GM19025 (cell line): ENCODE measurements at regions not wholly inside any gene's neighbourhood (a gene's known extent, or its start where the extent isn't known, plus 50 kb on each side); places are given as distances from the start of the nearest gene placed in this dataset.
"Not testable (repeated sequence)": the region's sequence is repeated elsewhere in the genome, so short reads cannot be mapped to it uniquely, and the experiment has no call there.

Source experiments
- ATAC-seq: cut with Tn5 transposase; IDR thresholded peaks from one replicate; pipeline ENCODE4 v1.9.1; 2021; ENCODE audit warnings: mild to moderate bottlenecking, low read depth, moderate library complexity; ENCODE audit not compliant: unreplicated experiment

DNA sequence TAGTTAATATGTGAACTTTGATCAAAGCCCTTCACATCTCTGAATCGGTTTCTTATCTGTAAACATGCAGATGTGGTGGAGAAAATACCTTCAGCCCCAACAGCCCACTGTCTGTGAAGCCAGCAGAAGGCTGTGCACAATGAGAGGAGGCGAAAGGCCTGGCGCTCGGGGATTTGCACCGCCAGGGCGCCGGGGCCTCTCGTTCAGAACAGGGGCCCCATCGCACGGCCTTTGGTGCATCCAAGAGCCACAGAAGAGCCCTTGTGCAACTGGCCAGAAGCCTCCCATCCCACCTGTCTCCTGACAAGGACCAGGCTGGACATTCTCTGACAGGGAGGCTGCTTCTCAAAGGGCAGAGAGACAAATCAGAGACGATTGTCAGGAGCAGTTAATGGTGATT, 407.2 kb upstream of the MYT1L start:
- no peak for ATAC-seq

DNA sequence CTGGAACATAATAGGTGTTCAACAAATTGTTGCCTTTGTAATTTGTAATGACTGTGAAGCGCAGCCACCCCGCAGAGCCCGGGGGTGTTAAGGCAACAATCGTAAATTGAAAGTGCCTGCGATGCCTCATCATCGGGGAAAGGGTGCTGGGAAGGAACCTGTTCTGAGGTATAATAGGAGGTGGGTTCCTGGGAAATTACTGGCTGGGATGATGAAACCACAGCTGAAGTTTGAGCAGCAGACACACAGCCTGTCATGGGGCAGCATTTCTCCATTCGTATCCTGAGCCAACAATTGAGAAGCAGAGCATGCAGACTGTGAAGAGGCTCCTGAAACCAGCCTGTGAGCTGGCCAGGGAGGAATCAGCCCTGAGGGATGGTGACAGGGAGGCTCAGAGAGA, 404.0 kb upstream of the MYT1L start:
- no peak for ATAC-seq

DNA sequence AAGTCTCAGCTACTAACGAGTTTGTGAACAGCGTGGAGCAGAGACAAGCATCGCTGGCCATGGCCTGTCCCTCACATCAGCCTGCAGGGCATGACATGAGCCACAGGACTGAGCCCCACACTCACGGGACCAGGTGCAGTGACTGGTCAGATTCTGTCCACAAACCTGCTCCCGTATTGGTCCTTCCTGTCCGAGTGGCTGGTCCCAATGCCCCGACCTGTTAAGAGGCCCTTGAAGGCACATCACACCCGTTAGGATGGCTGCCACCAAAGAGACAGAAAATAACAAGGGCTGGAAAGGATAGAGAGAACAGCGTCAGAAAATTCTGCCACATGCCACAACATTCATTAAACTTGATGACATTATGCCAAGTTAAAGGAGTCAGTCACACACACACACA, 403.2 kb upstream of the MYT1L start:
- no peak for ATAC-seq

DNA sequence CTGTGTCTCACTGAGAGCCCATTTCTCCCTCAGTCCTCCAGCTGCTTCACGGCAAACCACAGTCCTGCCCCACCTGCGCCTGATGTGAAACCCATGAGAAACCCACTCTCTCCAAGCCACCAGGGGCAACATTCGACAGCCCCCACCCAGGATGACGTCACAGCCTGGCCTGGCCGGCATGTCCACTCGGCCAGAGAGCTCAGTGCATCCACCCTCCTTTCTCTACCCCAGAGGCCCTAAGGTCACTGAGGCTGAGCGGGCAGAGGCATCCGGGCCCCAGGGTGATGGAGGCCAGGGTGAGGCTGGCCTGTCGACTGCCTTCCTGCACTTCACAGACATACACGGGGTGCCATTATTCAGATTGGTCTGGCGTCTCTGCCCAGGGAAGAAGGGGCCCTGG, 402.7 kb upstream of the MYT1L start:
- no peak for ATAC-seq

DNA sequence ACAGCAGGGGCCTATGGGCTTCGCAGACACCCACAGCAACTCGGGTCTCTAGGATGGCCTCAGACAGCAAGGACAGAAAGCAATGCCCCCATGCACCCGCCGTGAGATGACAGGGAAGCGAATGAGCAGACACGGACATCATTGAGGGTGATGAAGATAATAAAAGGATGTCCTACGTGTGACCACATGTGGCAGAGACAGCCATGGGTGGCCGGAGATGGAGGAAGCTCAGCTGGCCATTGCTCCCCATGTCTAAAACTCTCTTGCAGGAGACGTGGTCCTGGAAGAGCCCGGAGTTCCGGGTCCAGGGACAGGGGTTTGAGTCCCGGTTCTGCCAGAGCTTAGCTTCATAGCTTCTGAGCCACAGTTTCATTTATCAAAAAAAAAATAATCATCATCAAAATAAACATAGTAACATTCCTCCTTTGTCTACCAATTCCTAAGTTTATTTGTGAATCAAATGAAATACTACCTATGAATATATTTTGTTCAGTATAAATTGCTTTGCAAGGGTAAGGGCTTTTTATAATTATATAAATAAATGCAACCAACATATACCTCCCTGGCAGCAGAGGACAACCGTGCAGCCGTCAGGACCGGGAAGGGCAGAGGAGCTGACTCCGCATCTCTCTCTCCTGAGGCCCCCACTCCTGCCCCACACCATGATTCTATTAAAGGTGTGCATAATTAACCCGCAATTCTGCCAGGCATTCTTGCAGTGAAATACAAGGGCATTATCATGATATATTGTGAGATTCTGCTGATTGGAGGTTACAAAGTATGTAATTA, 401.4 kb upstream of the MYT1L start:
- ATAC-seq, result no peak

DNA sequence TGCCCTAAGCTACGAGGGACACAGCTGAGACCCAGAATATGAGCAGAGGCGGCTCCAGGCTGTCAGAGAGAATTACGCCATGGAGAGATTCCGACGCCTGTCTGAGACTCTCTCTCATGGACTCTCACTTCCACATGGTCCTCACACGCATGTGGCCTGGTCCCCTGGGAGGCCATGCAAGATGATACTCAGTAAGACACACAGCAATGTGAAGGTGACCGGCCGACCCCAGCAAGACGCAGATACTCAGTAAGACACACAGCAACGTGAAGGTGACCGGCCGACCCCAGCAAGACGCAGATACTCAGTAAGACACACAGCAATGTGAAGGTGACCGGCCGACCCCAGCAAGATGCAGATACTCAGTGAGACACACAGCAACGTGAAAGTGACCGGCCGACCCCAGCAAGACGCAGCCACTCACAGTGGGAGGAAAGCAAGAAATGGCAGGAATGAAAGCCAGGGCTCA, 400.8 kb upstream of the MYT1L start:
- ATAC-seq, result no peak

DNA sequence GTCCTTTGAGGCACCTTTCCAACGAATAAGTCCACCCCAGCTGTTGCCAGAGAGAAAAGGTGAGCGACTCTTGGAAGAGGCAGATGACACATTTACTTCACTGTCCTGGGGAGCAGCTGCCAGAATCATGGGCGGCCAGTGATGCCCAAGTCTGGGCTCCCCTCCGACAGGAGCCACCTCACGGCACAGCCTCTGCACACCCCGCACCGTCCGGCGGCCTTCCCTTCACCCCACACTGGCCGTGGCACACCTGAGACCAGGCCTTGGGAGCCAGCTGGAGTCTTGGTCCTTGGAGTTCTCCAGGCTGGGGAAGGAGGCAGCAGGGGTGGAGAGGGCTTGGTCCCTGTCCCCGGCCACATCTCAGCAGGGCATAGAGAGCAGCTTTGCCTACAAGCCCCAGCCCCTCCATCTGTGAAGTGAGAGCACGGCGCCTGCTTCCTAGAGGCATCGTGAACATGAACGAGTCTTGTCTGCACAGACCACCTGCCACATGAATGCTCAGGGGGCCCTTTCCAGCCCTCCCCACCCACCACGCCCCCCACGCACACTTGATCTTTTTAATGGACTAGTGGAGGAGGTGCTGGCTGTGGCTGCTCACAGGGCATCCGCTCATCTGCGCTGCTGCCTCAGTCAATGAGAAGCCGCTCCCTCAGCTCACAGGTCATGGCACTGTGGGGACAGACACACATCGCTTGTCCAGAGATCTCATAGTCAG, 400.2 kb upstream of the MYT1L start:
- ATAC-seq, result no peak

DNA sequence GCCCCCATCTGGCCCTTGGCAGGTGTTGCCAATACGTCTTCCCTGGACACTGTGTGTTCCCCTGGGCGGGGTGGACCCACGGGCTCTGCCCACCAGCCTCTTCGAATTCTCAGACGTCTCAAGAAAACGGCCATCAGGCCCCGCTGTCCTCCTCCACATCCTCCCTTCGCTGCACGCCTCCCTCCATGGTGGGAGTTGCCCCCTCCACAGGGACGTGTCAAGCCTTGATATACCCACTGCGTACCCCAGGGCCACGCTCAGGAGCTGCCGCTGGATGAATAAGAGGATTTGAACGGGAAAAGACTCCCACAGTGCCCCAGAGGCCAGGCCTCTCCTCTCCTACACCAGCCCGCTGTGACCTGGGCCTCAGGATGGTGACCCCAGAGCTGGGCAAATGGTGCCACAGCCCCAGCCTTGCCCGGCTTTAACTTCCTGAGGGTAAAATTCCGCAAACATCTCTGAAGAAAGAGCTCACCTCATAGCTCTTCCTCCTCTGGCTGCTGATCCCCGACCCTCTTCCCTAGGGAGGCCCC, 399.3 kb upstream of the MYT1L start:
- no peak for ATAC-seq

DNA sequence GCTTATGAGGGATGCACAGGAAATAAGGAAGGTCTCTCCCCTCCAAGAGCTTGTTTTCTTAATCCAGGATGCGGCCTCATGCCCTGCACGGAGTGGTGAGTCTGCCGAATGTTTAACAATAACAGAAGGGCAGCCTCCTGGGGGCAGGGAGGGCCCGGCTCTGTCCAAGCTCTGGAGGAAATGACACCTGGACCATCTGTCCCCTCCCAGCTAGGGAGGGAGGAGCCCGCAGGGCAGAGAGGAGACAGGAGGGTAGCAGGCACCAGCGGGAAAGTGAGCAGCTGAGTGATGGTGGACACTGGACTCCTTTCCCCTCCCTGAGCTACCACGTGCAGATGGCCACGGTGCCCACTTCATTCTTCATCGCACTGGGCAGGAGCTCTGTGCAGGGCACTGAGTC, 398.2 kb upstream of the MYT1L start:
- ATAC-seq, result no peak

DNA sequence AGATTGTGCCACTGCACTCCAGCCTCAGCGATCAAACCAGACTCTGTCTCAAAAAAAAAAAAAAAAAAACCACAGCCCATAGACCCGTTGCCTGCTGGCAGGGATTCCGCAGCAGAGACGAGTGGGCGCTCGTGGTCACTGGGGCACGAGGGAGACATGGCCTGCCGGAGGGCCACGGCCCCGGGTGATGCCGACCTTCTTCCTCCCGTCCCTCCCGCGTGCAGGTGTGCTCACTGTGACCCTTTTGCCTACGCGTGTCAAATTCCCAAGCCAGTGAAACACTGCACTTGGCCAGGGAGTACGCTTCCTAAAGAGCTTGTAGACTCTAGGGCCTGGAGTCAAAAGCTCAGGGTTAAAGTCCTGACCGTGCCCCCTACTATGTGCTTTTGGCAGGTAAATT, 397.6 kb upstream of the MYT1L start:
- no peak for ATAC-seq

DNA sequence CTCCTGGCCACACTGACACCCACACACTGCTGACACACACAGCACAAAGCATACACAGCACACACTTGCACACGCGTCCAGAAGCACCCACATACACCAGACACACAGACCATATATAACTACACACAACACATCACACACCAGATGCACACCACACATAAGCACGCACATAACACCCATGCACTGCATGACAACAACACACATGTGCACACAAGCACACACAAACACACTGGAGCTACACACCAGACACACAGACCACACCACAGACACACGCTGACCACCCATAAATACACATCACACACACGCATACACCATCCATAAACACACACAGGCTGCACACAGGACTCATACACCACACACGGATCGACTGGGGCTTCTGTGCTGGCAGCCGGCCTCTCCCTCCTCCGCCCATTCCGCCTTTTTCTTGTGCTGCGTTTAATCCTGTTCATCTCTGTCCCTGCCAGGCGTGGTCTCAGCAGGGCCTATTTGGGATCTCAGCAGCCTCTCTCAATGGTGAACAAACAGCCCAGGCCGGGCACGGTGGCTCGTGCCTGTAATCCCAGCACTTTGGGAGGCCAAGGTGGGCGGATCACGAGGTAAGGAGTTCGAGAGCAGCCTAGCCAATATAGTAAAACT, 396.9 kb upstream of the MYT1L start:
- ATAC-seq, result no peak

DNA sequence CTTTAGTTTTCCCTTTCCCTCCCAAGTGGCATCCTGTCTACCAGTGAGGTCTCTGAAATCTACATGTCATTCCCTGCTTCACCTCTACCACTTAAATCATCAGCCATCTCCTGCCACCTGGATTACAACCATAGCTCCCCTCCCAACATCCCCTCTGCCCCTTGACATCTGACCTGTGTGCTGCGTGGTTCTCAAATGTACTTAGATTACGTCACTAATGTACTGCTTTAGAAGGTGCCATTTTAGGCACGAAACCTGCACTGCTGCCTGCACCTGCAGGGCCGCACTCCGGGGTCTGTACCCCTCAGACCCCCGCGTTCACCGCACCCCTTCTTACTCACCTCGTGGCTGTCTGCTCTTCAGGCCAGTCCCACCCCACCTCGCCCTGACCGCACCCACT, 395.1 kb upstream of the MYT1L start:
- no peak for ATAC-seq

DNA sequence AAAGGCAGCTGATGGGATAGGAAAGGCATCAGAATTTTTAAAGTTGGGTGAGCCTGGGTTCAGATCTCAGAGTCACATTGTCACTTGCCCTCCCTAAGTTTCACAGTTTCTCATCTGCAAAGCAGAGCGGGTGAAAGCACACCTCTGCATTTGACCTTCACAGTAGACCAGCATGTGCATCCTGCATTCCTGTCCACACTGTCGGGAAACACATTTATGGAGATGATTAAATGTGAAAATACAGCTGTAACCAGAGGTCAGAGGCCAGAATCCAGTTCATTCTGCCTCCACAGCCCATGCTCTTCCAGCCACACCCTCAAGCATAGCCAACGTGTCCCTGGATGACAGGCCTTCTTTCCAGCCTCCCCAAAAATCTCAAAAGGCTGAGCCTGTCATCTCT, 392.0 kb upstream of the MYT1L start:
- ATAC-seq, result no peak

DNA sequence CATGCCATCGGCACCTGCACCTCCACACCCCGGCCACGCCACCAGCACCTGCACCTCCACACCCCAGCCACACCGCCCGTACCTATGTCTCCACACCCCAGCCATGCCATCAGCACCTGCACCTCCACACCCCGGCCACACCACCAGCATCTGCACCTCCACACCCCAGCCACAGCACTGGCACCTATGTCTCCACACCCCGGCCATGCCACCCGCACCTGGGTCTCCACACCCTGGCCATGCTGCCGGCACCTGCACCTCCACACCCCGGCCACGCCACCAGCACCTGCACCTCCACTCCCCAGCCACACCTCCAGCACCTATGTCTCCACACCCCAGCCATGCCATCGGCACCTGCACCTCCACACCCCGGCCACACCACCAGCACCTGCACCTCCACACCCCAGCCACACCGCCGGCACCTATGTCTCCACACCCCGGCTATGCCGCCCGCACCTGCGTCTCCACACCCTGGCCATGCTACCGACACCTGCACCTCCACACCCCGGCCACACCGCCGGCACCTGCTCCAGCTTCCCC, 390.3 kb upstream of the MYT1L start:
- no peak for ATAC-seq

DNA sequence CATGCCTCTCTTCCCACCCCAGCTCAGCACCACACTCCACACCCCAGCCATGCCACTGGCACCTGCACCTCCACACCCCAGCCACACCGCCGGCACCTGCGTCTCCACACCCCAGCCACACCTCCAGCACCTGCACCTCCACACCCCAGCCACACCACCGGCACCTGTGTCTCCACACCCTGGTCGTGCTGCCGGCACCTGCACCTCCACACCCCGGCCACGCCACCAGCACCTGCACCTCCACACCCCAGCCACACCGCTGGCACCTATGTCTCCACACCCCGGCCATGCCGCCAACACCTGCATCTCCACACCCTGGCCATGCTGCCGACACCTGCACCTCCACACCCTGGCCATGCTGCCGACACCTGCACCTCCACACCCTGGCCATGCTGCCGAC, 389.7 kb upstream of the MYT1L start:
- ATAC-seq, result not testable (repeated sequence)

DNA sequence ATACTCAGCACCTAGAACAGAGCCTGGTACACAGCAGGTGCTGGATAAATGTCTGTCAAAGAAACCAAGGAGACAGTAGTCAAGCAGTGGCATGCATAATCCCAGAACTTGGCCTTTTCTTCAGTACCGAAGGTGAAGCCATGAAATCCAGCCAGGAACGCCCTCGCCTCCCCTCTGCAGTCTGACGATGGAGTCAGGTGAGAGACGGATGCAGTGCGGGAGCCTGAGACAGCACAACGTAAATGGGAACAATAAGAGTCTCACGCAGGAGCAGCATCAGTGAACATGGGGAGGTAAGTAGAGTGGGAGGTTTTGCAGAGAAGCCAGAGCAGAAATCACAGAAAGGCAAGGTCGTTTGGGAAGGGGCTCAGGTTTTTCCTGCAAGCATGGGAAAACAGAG, 389.3 kb upstream of the MYT1L start:
- ATAC-seq, result no peak

DNA sequence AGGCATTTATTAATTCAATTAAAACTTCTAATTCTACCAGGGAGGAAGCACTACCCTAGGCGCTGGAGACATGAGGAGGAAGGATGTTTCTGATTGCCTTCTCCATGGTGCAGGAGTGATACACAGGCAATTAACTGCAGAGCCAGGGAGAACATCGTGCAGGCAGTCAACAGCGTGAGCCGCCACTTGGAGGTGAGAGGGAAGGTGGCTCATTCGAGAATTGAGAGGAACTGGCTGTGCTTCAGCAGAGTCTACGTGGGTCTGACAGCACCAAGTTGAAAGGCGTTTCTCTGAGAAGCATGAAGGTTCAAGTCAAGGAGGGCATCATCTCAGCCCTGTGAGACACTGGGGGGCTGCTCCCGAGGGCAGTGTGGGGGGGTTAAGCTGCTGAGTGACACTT, 388.7 kb upstream of the MYT1L start:
- no peak for ATAC-seq

DNA sequence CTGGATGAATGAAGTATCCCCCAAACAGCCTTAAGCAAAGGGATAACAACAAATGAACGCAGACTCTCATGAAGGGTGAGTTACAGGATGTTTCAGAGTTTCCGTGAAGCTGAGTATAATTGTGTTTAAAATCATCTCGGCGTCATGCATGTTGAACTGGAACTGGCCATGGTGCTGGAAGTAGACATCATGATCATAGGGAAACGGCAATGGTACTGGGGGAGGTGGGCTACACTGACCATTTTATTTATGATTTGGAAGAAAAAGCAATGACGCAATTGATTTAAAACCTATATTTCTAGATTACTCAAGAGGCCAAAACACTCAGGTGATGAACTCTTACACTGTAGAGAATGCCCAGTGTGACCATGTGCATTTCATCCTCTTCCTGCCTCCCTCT, 387.9 kb upstream of the MYT1L start:
- no peak for ATAC-seq

DNA sequence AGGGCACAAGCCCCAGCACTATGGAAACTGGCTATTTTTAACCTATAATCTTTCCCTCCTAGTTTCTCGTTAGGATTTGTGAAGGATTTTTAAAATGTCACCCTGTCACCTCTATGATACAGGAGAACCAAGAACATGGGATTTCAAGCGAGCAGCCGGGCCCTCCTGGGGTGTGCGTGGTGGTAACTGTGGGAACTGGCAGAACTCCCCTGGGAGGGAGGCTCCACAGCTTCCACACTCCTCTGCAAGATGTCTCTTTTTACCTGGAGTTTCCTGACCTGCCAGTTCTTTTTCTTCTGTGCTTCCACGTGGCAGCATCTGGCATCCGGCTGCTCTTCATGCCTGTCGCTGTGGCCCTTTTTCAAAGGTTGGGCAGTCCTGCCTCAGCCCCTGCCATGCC, 386.3 kb upstream of the MYT1L start:
- ATAC-seq, result no peak

DNA sequence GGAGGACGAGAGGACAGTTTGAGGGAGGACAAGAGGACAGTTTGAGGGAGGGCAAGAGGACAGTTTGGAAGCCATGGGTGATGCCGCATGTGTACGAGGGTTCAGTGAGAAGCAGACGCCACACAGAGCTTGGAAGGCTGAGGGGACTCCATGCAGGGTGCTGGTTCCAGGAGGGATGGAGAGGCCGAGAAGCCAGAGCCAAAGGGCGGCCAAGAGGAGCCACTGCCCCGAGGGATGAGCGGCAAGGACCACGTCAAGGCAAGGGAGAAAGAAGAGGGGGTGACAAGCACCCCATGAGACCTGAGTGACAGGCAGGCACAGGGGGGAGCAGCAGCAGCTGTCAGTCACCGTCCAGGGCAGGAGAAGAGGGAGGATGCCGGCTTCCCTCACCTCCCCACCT, 385.7 kb upstream of the MYT1L start:
- ATAC-seq, result no peak
